HG03280 (cell line): ENCODE measurements at regions not wholly inside any gene's neighbourhood (a gene's known extent, or its start where the extent isn't known, plus 50 kb on each side); places are given as distances from the start of the nearest gene placed in this dataset.

Experiments
- ATAC-seq: cut with Tn5 transposase; IDR thresholded peaks from one replicate; pipeline ENCODE4 v1.9.1; 2021; ENCODE audit warnings: mild to moderate bottlenecking, moderate library complexity; ENCODE audit not compliant: unreplicated experiment

- ATAC-seq = no peak
These were observed 50.2 kb upstream of the CDK1 start for GRCh38 chr10:60728056-60728455.

GRCh38 chr10:60726257-60726656 lies 52.0 kb upstream of the CDK1 start:
- no peak for ATAC-seq

- ATAC-seq = no peak
These were observed 55.7 kb upstream of the CDK1 start for GRCh38 chr10:60722623-60723022.

GRCh38 chr10:60719721-60720120 lies 58.6 kb upstream of the CDK1 start:
- no peak for ATAC-seq

- ATAC-seq = no peak
These were observed 59.4 kb upstream of the CDK1 start for GRCh38 chr10:60718886-60719285.

- peak; percentile 89 for ATAC-seq
These were observed 60.4 kb upstream of the CDK1 start for GRCh38 chr10:60717852-60718251.

- no peak for ATAC-seq
These were observed 64.0 kb upstream of the CDK1 start for GRCh38 chr10:60714233-60714632.

GRCh38 chr10:60711496-60711895 lies 66.8 kb upstream of the CDK1 start:
- ATAC-seq = no peak

GRCh38 chr10:60710041-60710440 lies 68.2 kb upstream of the CDK1 start:
- ATAC-seq = no peak

- no peak for ATAC-seq
These were observed 69.6 kb upstream of the CDK1 start for GRCh38 chr10:60708666-60709065.

GRCh38 chr10:60707841-60708240 lies 70.4 kb upstream of the CDK1 start:
- ATAC-seq = no peak

- ATAC-seq = no peak
These were observed 72.1 kb upstream of the CDK1 start for GRCh38 chr10:60706146-60706545.

- ATAC-seq = no peak
These were observed 72.9 kb upstream of the CDK1 start for GRCh38 chr10:60705376-60705775.

- no peak for ATAC-seq
These were observed 73.8 kb upstream of the CDK1 start for GRCh38 chr10:60704471-60704870.

GRCh38 chr10:60703266-60704041 lies 74.8 kb upstream of the CDK1 start:
- no peak for ATAC-seq

- no peak for ATAC-seq
These were observed 90.6 kb upstream of the CDK1 start for GRCh38 chr10:60687679-60688078.

- ATAC-seq = no peak
These were observed 94.2 kb upstream of the CDK1 start for GRCh38 chr10:60684091-60684490.

- no peak for ATAC-seq
These were observed 97.2 kb upstream of the CDK1 start for GRCh38 chr10:60681103-60681502.

GRCh38 chr10:60679388-60679990 lies 98.8 kb upstream of the CDK1 start:
- ATAC-seq = no peak

- ATAC-seq = no peak
These were observed 99.3 kb upstream of the CDK1 start for GRCh38 chr10:60678978-60679377.

GRCh38 chr10:60677531-60678129 lies 100.6 kb upstream of the CDK1 start:
- no peak for ATAC-seq

- no peak for ATAC-seq
These were observed 103.0 kb upstream of the CDK1 start for GRCh38 chr10:60675236-60675635.
